NCI-H82 treated with DMSO at 0.1 percent for 48 hours (cell line): ENCODE measurements at regions not wholly inside any gene's neighbourhood (a gene's known extent, or its start where the extent isn't known, plus 50 kb on each side); places are given as distances from the start of the nearest gene placed in this dataset.
"Not testable (repeated sequence)": the region's sequence is repeated elsewhere in the genome, so short reads cannot be mapped to it uniquely, and the experiment has no call there.

Experiments
- DNase-seq: peaks from one replicate; lab custom pipeline; 2025; ENCODE audit not compliant: unreplicated experiment; lab: John Stamatoyannopoulos, UW

- no peak for DNase-seq
These were observed 114.3 kb downstream of the NPIPB5 start for GRCh38 chr16:22624800-22625533.

- no peak for DNase-seq
These were observed 115.3 kb downstream of the NPIPB5 start for GRCh38 chr16:22625967-22626366.

GRCh38 chr16:22627043-22627442 lies 116.4 kb downstream of the NPIPB5 start:
- DNase-seq = no peak

GRCh38 chr16:22628994-22629393 lies 118.3 kb downstream of the NPIPB5 start:
- DNase-seq = no peak

- DNase-seq = no peak
These were observed 119.6 kb downstream of the NPIPB5 start for GRCh38 chr16:22630242-22630641.

- no peak for DNase-seq
These were observed 120.6 kb downstream of the NPIPB5 start for GRCh38 chr16:22631264-22631663.

GRCh38 chr16:22632606-22633005 lies 121.9 kb downstream of the NPIPB5 start:
- DNase-seq = no peak

GRCh38 chr16:22633280-22633679 lies 122.6 kb downstream of the NPIPB5 start:
- DNase-seq = no peak

- no peak for DNase-seq
These were observed 123.1 kb downstream of the NPIPB5 start for GRCh38 chr16:22633799-22634198.

- DNase-seq = no peak
These were observed 124.3 kb downstream of the NPIPB5 start for GRCh38 chr16:22634954-22635353.

- DNase-seq = no peak
These were observed 124.7 kb downstream of the NPIPB5 start for GRCh38 chr16:22635357-22635761.

GRCh38 chr16:22635801-22636200 lies 125.1 kb downstream of the NPIPB5 start:
- no peak for DNase-seq

- DNase-seq = no peak
These were observed 127.9 kb downstream of the NPIPB5 start for GRCh38 chr16:22638393-22639206.

GRCh38 chr16:22641131-22641628 lies 130.5 kb downstream of the NPIPB5 start:
- no peak for DNase-seq

- no peak for DNase-seq
These were observed 131.9 kb downstream of the NPIPB5 start for GRCh38 chr16:22642416-22643088.

GRCh38 chr16:22643203-22643602 lies 132.5 kb downstream of the NPIPB5 start:
- DNase-seq = not testable (repeated sequence)

GRCh38 chr16:22643886-22644285 lies 133.2 kb downstream of the NPIPB5 start:
- DNase-seq = no peak

GRCh38 chr16:22645868-22646267 lies 135.2 kb downstream of the NPIPB5 start:
- DNase-seq = no peak

GRCh38 chr16:22646948-22647556 lies 136.4 kb downstream of the NPIPB5 start:
- DNase-seq = no peak

- DNase-seq = no peak
These were observed 137.4 kb downstream of the NPIPB5 start for GRCh38 chr16:22648141-22648540.

- DNase-seq = no peak
These were observed 138.2 kb downstream of the NPIPB5 start for GRCh38 chr16:22648941-22649340.
